B cell (primary cell): ENCODE measurements at regions not wholly inside any gene's neighbourhood (a gene's known extent, or its start where the extent isn't known, plus 50 kb on each side); places are given as distances from the start of the nearest gene placed in this dataset.

Experiments
- CTCF ChIP-seq: fragments of 200-600 bp; IDR thresholded peaks from one replicate; pipeline ENCODE4 v1.8.0; 2022; ENCODE audit warnings: antibody characterized with exemption, mild to moderate bottlenecking
- EZH2 ChIP-seq: IDR thresholded peaks from 2 replicates; pipeline ENCODE4 v1.6.1; 2012; ENCODE audit warnings: borderline replicate concordance, low read depth, mild to moderate bottlenecking, moderate library complexity, low read length; ENCODE audit not compliant: insufficient read depth, poor library complexity, severe bottlenecking

GRCh38 chr12:61713121-61713520 is 547.1 kb upstream of the USP15 start:
- TF ChIP-seq EZH2 = no peak
- TF ChIP-seq CTCF = no peak
